H9 (cell line): ENCODE measurements at regions not wholly inside any gene's neighbourhood (a gene's known extent, or its start where the extent isn't known, plus 50 kb on each side); places are given as distances from the start of the nearest gene placed in this dataset.

Source experiments
- DNase-seq: peaks from one replicate; pipeline ENCODE4 v3.0.0-alpha.2; 2017
- H2AFZ ChIP-seq: one replicate; pipeline ENCODE4 v1.6.1; 2013; ENCODE audit warnings: mild to moderate bottlenecking, low read length, control low read depth, moderate library complexity
- H2AK5ac ChIP-seq: 2 replicates; pipeline ENCODE4 v1.6.1; 2013; ENCODE audit warnings: low read length, control low read depth, mixed read lengths; ENCODE audit not compliant: insufficient read length
- H2BK120ac ChIP-seq: one replicate; pipeline ENCODE4 v1.6.1; 2013; ENCODE audit warnings: low read depth, mild to moderate bottlenecking, low read length, control low read depth, inconsistent platforms; ENCODE audit not compliant: poor library complexity, severe bottlenecking
- H2BK12ac ChIP-seq: 2 replicates; pipeline ENCODE4 v1.6.1; 2013; ENCODE audit warnings: low read length, control low read depth, mixed read lengths, low read depth; ENCODE audit not compliant: insufficient read length
- H2BK15ac ChIP-seq: 2 replicates; pipeline ENCODE4 v1.6.1; 2013; ENCODE audit warnings: low read depth, low read length, control low read depth
- H2BK20ac ChIP-seq: one replicate; pipeline ENCODE4 v1.6.1; 2013; ENCODE audit warnings: low read depth, mild to moderate bottlenecking, low read length, control low read depth, inconsistent platforms; ENCODE audit not compliant: poor library complexity, severe bottlenecking
- H2BK5ac ChIP-seq: 2 replicates; pipeline ENCODE4 v1.6.1; 2013; ENCODE audit warnings: low read length, control low read depth, mixed read lengths; ENCODE audit not compliant: insufficient read length
- H3K14ac ChIP-seq: 2 replicates; pipeline ENCODE4 v1.6.1; 2013; ENCODE audit warnings: low read length, control low read depth; ENCODE audit not compliant: insufficient read depth
- H3K18ac ChIP-seq: 2 replicates; pipeline ENCODE4 v1.6.1; 2013; ENCODE audit warnings: low read depth, mild to moderate bottlenecking, mixed read lengths, low read length, control low read depth; ENCODE audit not compliant: insufficient read length
- H3K23ac ChIP-seq: 2 replicates; pipeline ENCODE4 v1.6.1; 2013; ENCODE audit warnings: low read length, control low read depth, mixed read lengths, low read depth; ENCODE audit not compliant: insufficient read length
- H3K23me2 ChIP-seq: 2 replicates; pipeline ENCODE4 v1.6.1; 2013; ENCODE audit warnings: low read depth, mild to moderate bottlenecking, mixed read lengths, low read length, control low read depth; ENCODE audit not compliant: insufficient read length, poor library complexity, severe bottlenecking
- H3K27ac ChIP-seq: 2 replicates; pipeline ENCODE4 v1.5.1; 2013; ENCODE audit warnings: low read length, control low read depth, mixed read lengths, low read depth; ENCODE audit not compliant: insufficient read length
- H3K27me3 ChIP-seq: 2 replicates; pipeline ENCODE4 v1.6.1; 2013; ENCODE audit warnings: low read length, control low read depth, inconsistent platforms; ENCODE audit not compliant: insufficient read depth
- H3K4ac ChIP-seq: 2 replicates; pipeline ENCODE4 v1.6.1; 2013; ENCODE audit warnings: low read depth, mild to moderate bottlenecking, control low read depth, inconsistent platforms, low read length, moderate library complexity
- H3K4me1 ChIP-seq: 2 replicates; pipeline ENCODE4 v1.6.1; 2013; ENCODE audit warnings: low read length, control low read depth, inconsistent platforms; ENCODE audit not compliant: insufficient read depth
- H3K4me2 ChIP-seq: 2 replicates; pipeline ENCODE4 v1.6.1; 2013; ENCODE audit warnings: low read length, control low read depth, mixed read lengths; ENCODE audit not compliant: insufficient read length, insufficient read depth
- H3K56ac ChIP-seq: 2 replicates; pipeline ENCODE4 v1.6.1; 2013; ENCODE audit warnings: low read depth, mild to moderate bottlenecking, mixed read lengths, low read length, control low read depth; ENCODE audit not compliant: insufficient read length
- H3K79me1 ChIP-seq: 2 replicates; pipeline ENCODE4 v1.6.1; 2013; ENCODE audit warnings: low read depth, mild to moderate bottlenecking, moderate library complexity, low read length, control low read depth, inconsistent platforms; ENCODE audit not compliant: insufficient read depth, poor library complexity, severe bottlenecking
- H3K79me2 ChIP-seq: 2 replicates; pipeline ENCODE4 v1.6.1; 2013; ENCODE audit warnings: low read length, control low read depth, inconsistent platforms; ENCODE audit not compliant: insufficient read depth
- H3K9ac ChIP-seq: 2 replicates; pipeline ENCODE4 v1.6.1; 2013; ENCODE audit warnings: low read length, control low read depth, mixed read lengths; ENCODE audit not compliant: insufficient read length; ENCODE audit errors: extremely low read depth
- H3K9me3 ChIP-seq: one replicate; pipeline ENCODE4 v1.6.1; 2013; ENCODE audit warnings: low read depth, low read length, inconsistent platforms; ENCODE audit not compliant: control insufficient read depth
- H3T11ph ChIP-seq: one replicate; pipeline ENCODE4 v1.6.1; 2013; ENCODE audit warnings: mild to moderate bottlenecking, low read length, control low read depth, inconsistent platforms
- H4K20me1 ChIP-seq: one replicate; pipeline ENCODE4 v1.6.1; 2013; ENCODE audit not compliant: control insufficient read depth, insufficient read length, insufficient read depth
- H4K5ac ChIP-seq: 2 replicates; pipeline ENCODE4 v1.6.1; 2013; ENCODE audit warnings: low read depth, mild to moderate bottlenecking, mixed read lengths, low read length, control low read depth; ENCODE audit not compliant: insufficient read length
- H4K8ac ChIP-seq: replicated peaks from 2 replicates; pipeline ENCODE4 v1.6.1; 2013; ENCODE audit warnings: low read length, control low read depth, mixed read lengths, low read depth; ENCODE audit not compliant: insufficient read length
- H4K91ac ChIP-seq: 2 replicates; pipeline ENCODE4 v1.6.1; 2013; ENCODE audit warnings: low read depth, mild to moderate bottlenecking, moderate library complexity, mixed read lengths, low read length, control low read depth; ENCODE audit not compliant: insufficient read length
- H3K27ac Mint-ChIP-seq, 3 experiments: 2 replicates in 2 of 3; 3 replicates in 1 of 3; pipeline ENCODE4 v1.8.0; 2020 to 2021; ENCODE audit warnings: mixed read lengths in 3 of 3, mild to moderate bottlenecking in 1 of 3, moderate library complexity in 1 of 3
- H3K27me3 Mint-ChIP-seq: 2 replicates; pipeline ENCODE4 v1.8.0; 2021; ENCODE audit warnings: low read depth, mild to moderate bottlenecking, moderate library complexity, mixed read lengths
- H3K36me3 Mint-ChIP-seq, 3 experiments: 2 replicates in 2 of 3; 3 replicates in 1 of 3; pipeline ENCODE4 v1.8.0; 2020 to 2021; ENCODE audit warnings: low read depth in 3 of 3, mixed read lengths in 3 of 3; ENCODE audit not compliant: insufficient read depth in 1 of 3
- H3K4me1 Mint-ChIP-seq, 2 experiments: 2 replicates each; pipeline ENCODE4 v1.8.0; 2020; ENCODE audit warnings: mixed read lengths in 2 of 2
- H3K4me3 Mint-ChIP-seq, 2 experiments: 2 replicates in 1 of 2; 3 replicates in 1 of 2; pipeline ENCODE4 v1.8.0; 2020 to 2021; ENCODE audit warnings: mild to moderate bottlenecking in 2 of 2, mixed read lengths in 2 of 2, moderate library complexity in 1 of 2
- H3K9me3 Mint-ChIP-seq, 2 experiments: 2 replicates in 1 of 2; 3 replicates in 1 of 2; pipeline ENCODE4 v1.8.0; 2020; ENCODE audit warnings: mild to moderate bottlenecking in 2 of 2, mixed read lengths in 2 of 2, moderate library complexity in 1 of 2
- WGBS: extraction: QIAGEN DNeasy Blood & Tissue Kit; methylation state at CpG from one replicate; pipeline ENCODE4 v1.1.7; 2013; ENCODE audit warnings: missing lambda C conversion rate, low lambda C conversion rate, mixed read lengths; ENCODE audit not compliant: insufficient read length; ENCODE audit errors: extremely low coverage; 5-methylcytosine and 5-hydroxymethylcytosine counted together
- TF ChIP-seq, protein P1 (sequence below): fragments of 200-600 bp; sonication (generic); conservative IDR thresholded peaks from 3 replicates; pipeline ENCODE4 v1.8.0; 2021; ENCODE audit warnings: antibody characterized with exemption, mild to moderate bottlenecking

GRCh38 chr14:51482102-51482501, 169.6 kb upstream of the FRMD6 start:
- H3K9me3 ChIP-seq, result no peaks in the 10 kb centered on the region
- no CpG with 5 or more reads among the region's 4 CpGs for WGBS
- H3K27me3 ChIP-seq, result no peaks in the 10 kb centered on the region
- H3K23ac ChIP-seq, result no peak overlapping the region
- no peaks in the 10 kb centered on the region for H3K4me1 ChIP-seq
- no peaks in the 10 kb centered on the region for H4K20me1 ChIP-seq
- H4K91ac ChIP-seq, result no peak overlapping the region
- no peak overlapping the region for H2AFZ ChIP-seq
- H3K4ac ChIP-seq, result no peak overlapping the region
- H2BK20ac ChIP-seq, result no peak overlapping the region
- no peak overlapping the region for H2BK15ac ChIP-seq
- no peak overlapping the region for H3K14ac ChIP-seq
- H2BK12ac ChIP-seq, result no peak overlapping the region
- Mint-ChIP-seq H3K27ac (no peak overlapping the region), H3K27me3 (no peaks in the 10 kb centered on the region), H3K4me1 (peaks cover 0 to 3% of the 10 kb centered on the region in 2 experiments; a peak in 1 of 4 replicates), H3K4me3 (no peak overlapping the region), H3K36me3 (no peaks in the 10 kb centered on the region), H3K9me3 (no peaks in the 10 kb centered on the region)
- H3K9ac ChIP-seq, result no peak overlapping the region
- no peak overlapping the region for H2AK5ac ChIP-seq
- no peaks in the 10 kb centered on the region for H3K23me2 ChIP-seq
- H4K8ac ChIP-seq, result no peak overlapping the region
- H3K79me1 ChIP-seq, result no peaks in the 10 kb centered on the region
- no peak overlapping the region for H3K27ac ChIP-seq
- no peak overlapping the region for H2BK5ac ChIP-seq
- no peak overlapping the region for H3K18ac ChIP-seq
- H3K79me2 ChIP-seq, result no peaks in the 10 kb centered on the region
- no peak overlapping the region for H3T11ph ChIP-seq
- H3K4me2 ChIP-seq, result no peak overlapping the region
- H3K56ac ChIP-seq, result no peak overlapping the region
- TF ChIP-seq, protein P1, sequence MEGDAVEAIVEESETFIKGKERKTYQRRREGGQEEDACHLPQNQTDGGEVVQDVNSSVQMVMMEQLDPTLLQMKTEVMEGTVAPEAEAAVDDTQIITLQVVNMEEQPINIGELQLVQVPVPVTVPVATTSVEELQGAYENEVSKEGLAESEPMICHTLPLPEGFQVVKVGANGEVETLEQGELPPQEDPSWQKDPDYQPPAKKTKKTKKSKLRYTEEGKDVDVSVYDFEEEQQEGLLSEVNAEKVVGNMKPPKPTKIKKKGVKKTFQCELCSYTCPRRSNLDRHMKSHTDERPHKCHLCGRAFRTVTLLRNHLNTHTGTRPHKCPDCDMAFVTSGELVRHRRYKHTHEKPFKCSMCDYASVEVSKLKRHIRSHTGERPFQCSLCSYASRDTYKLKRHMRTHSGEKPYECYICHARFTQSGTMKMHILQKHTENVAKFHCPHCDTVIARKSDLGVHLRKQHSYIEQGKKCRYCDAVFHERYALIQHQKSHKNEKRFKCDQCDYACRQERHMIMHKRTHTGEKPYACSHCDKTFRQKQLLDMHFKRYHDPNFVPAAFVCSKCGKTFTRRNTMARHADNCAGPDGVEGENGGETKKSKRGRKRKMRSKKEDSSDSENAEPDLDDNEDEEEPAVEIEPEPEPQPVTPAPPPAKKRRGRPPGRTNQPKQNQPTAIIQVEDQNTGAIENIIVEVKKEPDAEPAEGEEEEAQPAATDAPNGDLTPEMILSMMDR, result no peak
- H4K5ac ChIP-seq, result no peak overlapping the region
- no peak overlapping the region for H2BK120ac ChIP-seq
- DNase-seq, result no peak
